DMS153 (cell line): ENCODE measurements at regions not wholly inside any gene's neighbourhood (a gene's known extent, or its start where the extent isn't known, plus 50 kb on each side); places are given as distances from the start of the nearest gene placed in this dataset.

Experiments
- DNase-seq: peaks from one replicate; lab custom pipeline; 2025; lab: John Stamatoyannopoulos, UW

DNA sequence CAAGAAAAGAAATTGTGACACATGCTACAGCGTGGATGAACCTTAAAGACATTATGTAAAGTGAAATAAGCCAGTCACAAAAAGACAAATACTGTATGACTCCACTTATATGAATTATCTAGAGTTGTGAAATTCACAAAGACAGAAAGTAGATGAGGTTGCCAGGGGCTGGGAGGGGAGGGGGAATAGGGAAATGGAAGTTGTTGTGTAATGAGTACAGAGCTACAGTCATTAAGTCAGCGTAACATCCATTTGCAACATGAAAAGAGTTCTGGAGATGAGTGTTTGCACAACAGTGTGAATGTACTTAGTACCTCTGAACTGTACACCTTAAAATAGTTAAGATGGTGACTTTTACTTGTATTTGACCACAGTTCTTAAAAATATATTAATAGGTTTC is 112.1 kb upstream of the CDK1 start:
- DNase-seq, result peak; percentile 44

- DNase-seq, result peak; percentile 12
Measured at GRCh38 chr10:60664859-60665258, 113.4 kb upstream of the CDK1 start.

DNA sequence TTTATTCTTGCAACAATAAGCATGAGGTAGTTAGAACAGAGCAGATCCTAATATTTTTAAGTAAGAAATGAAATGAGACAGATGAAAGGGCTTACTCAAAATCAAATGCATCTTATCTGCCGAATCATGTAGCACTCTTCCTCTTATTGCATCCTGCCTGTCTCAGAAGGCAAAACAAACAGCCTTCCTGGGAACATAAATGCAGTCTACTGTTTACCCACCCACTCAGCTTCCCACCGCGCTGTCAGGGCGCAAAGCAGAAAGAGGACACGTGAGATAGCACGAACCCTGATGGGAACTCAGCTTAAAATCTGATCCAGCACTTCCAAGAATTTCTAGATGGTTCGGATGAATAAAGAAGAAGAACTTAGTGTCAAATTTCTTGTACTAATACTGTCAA is 114.4 kb upstream of the CDK1 start:
- DNase-seq, result peak; percentile 84

- no peak for DNase-seq
Measured at GRCh38 chr10:60662917-60663614, 115.2 kb upstream of the CDK1 start.

- no peak for DNase-seq
Measured at GRCh38 chr10:60661637-60662036, 116.6 kb upstream of the CDK1 start.

DNA sequence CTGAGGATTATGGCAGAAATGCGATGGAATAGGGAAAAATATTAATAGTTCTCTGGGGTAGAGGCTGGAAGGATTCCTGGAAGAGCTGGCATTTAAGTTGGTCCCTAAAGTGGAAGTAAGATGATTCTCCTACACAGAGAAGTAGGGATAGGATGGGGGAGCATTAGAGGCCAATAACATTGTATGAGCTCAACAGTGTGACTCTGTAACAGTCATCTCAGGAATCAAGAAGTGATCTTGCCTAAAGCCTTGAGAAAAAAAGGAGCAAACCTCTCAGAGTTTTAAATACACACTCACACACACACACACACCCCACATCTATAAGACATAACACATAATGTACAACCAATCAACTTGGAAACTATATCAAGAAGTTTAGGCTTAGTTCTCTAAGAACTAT is 117.7 kb upstream of the CDK1 start:
- no peak for DNase-seq

DNA sequence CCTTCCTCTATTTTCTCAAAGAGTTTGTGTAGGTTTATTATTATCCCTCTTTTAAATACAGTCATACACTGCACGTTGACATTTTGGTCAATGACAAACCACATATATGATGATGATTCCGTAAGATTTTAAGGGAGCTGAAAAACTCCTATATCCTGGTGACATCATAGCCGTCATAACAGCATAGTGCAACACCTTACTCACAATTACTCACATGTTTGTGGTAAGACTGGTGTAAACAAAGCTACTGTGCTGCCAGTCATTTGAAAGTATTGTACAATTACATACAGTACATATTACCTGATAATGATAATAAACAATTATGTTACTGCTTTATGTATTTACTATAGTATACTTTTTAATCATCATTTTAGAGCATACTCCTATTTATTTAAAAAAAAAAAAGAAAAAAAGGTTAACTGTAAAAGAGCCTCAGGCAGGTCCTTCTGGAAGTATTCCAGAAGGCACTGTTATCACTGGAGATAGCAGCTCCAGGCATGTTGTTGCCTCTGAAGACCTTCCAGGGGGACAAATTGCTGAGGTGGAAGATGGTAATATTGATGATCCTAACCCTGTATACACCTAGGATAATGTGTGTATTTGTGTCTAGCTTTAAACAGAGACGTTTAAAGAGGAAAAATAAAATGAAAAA is 123.3 kb upstream of the CDK1 start:
- no peak for DNase-seq

DNA sequence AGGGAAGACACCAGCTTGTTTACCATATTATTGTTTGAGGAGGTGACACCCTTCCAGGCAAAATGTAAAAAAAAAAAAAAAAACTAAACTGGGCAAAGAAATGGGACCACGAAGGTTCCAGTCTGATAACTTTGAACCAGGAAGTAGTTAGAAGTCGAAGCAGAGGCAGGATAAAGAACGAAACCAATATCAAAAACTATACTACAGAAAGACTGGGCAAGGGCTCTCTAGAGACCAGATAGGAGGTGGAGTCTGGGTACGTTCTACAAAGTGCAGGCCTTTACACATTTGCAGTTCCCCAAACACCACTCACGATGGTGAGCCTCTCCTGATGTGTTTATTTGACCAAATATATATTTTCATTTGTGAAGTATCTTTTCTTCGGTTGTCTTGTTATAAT is 125.7 kb upstream of the CDK1 start:
- no peak for DNase-seq

GRCh38 chr10:60650378-60650800 is 127.9 kb upstream of the CDK1 start:
- no peak for DNase-seq

DNA sequence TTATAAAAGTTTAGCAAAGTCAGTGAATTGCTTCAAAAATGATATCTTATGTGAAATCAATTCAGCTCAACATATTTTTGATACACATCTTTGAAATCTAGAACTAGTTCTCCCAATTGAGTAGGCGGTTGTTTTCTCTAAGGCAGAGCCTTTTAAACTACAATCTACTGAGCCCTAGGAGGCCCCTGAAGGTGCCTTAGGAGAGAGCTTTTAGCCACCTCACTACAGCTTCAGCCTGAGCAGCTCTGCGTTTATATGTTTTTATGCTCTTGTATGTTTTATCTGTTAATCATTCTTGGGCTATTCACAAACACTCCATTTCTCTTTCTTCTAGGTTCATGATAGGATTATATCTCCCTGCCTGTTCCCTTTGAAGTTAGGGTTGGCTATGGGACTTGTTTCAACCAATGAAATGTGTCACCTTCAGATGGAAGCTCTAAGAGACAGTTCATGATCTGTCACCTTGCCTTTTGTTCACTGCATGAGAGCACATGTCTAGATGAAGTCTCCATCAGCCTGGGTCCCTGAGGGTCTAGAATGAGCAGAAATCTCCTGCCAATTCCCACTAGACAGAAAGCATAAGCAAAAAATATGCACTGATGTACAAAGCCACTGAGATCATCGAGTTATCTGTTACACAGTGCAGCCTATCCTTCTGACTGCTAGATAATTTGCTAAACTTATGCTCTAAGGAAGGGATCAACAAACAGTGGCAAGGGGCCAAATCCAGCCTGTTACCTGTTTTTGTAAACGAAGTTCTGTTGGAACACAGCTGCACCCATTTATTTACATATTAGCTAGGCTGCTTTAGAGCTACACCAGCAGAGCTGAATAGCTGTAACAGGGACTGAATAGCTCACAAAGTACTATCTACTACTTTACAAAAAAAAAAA is 128.5 kb upstream of the CDK1 start:
- DNase-seq, result peak; percentile 51

DNA sequence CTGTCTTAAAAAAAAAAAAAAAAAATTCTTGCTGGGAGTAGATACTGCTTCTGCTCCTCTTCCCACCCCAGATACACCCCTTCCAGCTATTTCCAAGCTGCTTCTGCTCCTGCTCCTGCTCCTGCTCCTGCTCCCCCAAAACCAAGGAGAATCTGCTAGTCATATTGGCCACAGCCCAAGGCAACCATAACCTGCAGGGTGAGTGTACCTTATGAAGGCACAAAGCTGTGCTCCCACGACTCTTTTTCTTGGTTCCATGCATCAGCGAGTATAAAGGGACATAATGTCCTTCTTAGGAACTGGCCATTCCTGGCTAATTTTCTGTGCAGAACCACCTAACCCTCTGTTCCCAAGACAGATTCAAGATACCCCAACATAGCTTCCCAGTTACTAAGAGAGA is 129.5 kb upstream of the CDK1 start:
- no peak for DNase-seq

GRCh38 chr10:60646966-60647796 is 131.1 kb upstream of the CDK1 start:
- DNase-seq, result peak; percentile 15

GRCh38 chr10:60645980-60646379 is 132.3 kb upstream of the CDK1 start:
- no peak for DNase-seq

- DNase-seq, result no peak
Measured at GRCh38 chr10:60644436-60645130, 133.7 kb upstream of the CDK1 start.

- no peak for DNase-seq
Measured at GRCh38 chr10:60643874-60644273, 134.4 kb upstream of the CDK1 start.

DNA sequence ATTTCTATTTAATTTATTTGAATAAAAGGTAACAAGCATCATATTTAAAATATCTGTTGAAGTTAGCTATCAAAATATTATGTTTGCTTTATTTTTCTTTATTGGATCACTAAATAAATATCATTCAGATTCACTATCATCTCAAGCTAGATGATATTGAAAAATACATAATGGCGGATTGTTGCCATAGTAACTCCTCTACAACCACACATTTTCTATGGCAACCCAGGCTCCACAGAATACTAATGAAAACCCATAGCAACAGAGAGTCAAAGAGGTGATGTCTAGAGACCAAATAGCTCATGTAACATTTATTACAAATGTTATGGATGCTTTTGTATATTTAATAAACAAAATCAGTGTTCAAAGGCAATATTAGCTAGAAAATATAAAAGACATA is 148.9 kb upstream of the CDK1 start:
- DNase-seq, result no peak

DNA sequence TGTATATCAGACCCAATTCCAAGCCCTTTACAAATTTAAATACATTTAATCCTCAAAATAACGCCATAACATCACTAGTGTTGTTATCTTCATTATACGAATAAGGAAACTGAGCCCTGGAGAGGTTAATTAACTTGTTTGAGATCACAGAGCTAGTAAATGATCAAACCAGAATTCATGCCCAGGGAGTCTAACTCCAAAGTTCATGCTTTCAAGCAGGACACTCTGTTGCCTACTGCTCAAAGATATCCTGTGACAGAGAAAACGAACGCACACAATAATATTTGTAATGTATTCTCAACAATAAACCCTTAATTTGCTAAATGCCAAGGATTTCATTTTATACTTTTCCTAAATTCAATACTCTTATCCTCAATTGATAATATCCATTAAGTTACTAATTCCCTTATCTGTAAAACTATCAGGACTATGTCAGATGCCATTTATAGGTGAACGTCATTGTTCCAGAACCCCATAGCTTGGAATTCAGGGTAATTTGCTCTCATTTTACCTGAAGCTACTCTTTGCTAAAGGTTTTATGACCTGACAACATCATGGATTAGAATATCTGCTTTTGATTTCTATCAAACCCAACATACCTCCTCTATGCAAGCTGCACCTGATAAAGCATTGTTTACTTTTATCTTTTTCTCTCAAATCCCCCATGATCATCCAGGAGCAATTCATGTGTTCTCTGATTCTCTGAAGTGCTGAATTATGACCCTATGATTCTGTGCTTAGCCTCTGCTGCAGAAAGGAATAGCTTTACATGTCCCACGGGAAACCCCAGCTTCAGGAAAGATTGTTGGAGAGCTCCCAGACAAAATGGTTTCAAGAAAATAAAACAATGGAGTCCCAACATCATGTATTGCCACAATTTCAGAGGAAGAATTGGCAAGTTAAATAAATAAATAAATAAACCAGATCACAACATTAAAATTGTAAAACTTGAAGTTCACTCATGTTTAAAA is 150.2 kb upstream of the CDK1 start:
- no peak for DNase-seq

DNA sequence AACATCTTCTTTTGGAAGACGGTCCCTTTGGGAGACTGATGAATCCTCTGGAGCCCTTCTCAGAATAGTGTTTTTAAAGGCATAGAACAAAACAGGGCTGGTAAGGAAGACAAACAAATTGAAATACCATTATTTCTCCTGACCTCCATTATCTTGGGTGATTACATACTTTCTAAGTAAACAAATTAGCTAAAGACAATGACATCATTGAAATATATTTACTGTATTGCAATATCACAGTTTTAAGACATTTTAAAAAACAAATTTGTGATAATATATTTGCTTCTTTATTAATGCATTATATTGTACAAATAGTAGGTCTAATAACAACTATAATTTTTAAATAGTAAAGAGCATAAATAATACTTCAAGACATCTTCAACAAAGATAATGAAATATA is 152.2 kb upstream of the CDK1 start:
- no peak for DNase-seq

GRCh38 chr10:60623627-60624026 is 154.7 kb upstream of the CDK1 start:
- no peak for DNase-seq

DNA sequence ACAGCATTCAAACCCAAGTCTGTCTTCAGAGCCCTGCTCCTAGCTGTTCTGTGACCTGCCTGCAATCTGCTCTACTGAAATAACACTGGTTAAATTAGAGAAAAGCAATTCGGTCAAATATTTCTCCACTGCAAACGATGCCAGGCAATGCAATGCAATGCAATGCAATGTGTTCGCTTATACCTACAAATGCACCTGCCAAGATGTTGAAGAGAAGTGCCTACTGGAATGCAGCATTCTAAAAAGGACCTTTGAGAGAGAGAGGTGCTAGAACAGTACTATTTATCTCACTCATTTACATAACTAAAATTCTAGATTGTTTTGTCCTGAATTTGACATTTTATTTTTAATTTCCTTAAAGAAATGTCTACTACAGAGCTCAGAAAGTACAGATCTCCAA is 157.3 kb upstream of the CDK1 start:
- no peak for DNase-seq
